Kidney (tissue), 13 donors: ENCODE measurements at regions not wholly inside any gene's neighbourhood (a gene's known extent, or its start where the extent isn't known, plus 50 kb on each side); places are given as distances from the start of the nearest gene placed in this dataset.
A peak's percentile ranks its signal among the peaks of the same experiment; 100 is the strongest.

Experiments
- DNase-seq, 5 donors: peaks; one replicate each; pipeline ENCODE4 v3.0.0-alpha.2; 2013 to 2020
- FAIRE-seq: peaks from 2 replicates; lab custom pipeline; 2012; peaks lifted over from hg19 to GRCh38; lab: Jason Lieb, UNC
- H3K27ac ChIP-seq, 2 donors: one replicate each; pipeline ENCODE4 v1.7.0; 2013; ENCODE audit warnings: low read depth in 2 of 2, low read length in 2 of 2, inconsistent platforms in 1 of 2
- H3K27me3 ChIP-seq: one replicate; pipeline ENCODE4 v1.7.1; 2013; ENCODE audit warnings: low read length, inconsistent platforms; ENCODE audit not compliant: control insufficient read depth, insufficient read depth
- H3K36me3 ChIP-seq, 3 donors: one replicate each; pipeline versions ENCODE4 v1.7.0 to v1.7.1; 2013; ENCODE audit warnings: low read length in 3 of 3, control low read depth in 1 of 3, inconsistent platforms in 1 of 3; ENCODE audit not compliant: insufficient read depth in 3 of 3, control insufficient read depth in 2 of 3
- H3K4me1 ChIP-seq, 3 donors: one replicate each; pipeline versions ENCODE4 v1.7.0 to v1.7.1; 2013; ENCODE audit warnings: low read length in 3 of 3, inconsistent platforms in 1 of 3, low read depth in 1 of 3; ENCODE audit not compliant: control insufficient read depth in 2 of 3, insufficient read depth in 2 of 3
- H3K4me3 ChIP-seq, 3 donors: one replicate each; pipeline versions ENCODE4 v1.7.0 to v1.8.1; 2013; ENCODE audit warnings: low read length in 3 of 3, control low read depth in 1 of 3, inconsistent platforms in 1 of 3
- H3K9ac ChIP-seq, 3 donors: one replicate each; pipeline versions ENCODE4 v1.7.0 to v1.7.1; 2013; ENCODE audit warnings: low read length in 3 of 3, control low read depth in 1 of 3, inconsistent platforms in 1 of 3
- H3K9me3 ChIP-seq, 3 donors: one replicate each; pipeline versions ENCODE4 v1.7.0 to v1.7.1; 2013; ENCODE audit warnings: low read length in 3 of 3, control low read depth in 1 of 3, inconsistent platforms in 1 of 3; ENCODE audit not compliant: control insufficient read depth in 2 of 3, insufficient read depth in 1 of 3
- intact Hi-C: fragments of 100-400 bp; cut with DNase I; formaldehyde crosslinking; loops from one replicate; pipeline ENCODE4 v1.11.1; 2022
- TF ChIP-seq, protein P1 (sequence below): IDR thresholded peaks from 3 replicates; pipeline ENCODE4 v1.5.1; 2012; ENCODE audit warnings: mild to moderate bottlenecking, moderate library complexity, borderline replicate concordance; ENCODE audit not compliant: insufficient read depth; ENCODE audit errors: extremely low read depth
- donor health status: control.
- donor health status: control.
- donor health status: control.
- donor health status: control.
- donor health status: control.
- donor health status: DM: yes; HTN: yes; CAD: no.
- donor health status: Normal renal cell carcinoma (clear cell type).

DNA sequence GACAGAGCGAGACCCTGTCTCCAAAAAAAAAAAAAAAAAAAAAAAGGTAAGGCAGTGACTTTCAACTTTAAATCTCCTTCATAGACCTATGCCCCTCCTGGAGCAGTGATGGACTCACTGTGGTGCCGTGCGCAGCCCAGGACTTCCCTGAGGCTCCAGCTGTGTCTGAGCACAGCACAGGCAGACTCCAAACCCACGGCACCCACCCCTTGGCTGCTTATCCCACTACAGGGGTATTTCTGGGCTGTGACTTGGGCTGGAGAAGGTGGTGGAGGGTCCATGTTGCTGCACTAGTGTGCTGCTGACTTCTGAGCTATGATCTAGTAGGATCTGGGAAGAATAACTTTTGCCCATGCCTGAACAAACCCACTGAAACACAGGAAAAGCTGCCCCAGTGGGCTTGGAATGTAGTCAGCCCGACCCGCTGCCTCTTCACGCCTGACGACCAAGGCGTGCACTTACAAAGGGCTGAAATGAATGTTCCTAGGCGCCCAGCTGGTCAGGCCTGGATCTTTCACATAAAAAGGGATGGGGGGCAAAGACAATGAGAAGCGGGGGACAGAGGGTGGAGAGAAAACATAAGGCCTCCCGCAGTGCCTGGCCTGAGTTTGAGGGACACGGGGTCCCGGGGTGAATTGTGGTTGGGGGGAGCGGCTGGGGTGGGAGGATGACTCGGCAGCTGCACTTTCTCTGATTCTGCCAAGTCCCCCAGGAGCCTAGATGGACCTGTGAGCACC lies 83.0 kb downstream of the IRF8 start:
- Histone ChIP-seq H3K4me1 (peaks cover 0 to under 1% (median 0%) of the 10 kb centered on the region in 3 donors), H3K4me3 (no peak overlapping the region), H3K27me3 (no peaks in the 10 kb centered on the region), H3K36me3 (no peaks in the 10 kb centered on the region), H3K9ac (no peak overlapping the region), H3K9me3 (no peaks in the 10 kb centered on the region), H3K27ac (no peak overlapping the region)
- TF ChIP-seq, protein P1, sequence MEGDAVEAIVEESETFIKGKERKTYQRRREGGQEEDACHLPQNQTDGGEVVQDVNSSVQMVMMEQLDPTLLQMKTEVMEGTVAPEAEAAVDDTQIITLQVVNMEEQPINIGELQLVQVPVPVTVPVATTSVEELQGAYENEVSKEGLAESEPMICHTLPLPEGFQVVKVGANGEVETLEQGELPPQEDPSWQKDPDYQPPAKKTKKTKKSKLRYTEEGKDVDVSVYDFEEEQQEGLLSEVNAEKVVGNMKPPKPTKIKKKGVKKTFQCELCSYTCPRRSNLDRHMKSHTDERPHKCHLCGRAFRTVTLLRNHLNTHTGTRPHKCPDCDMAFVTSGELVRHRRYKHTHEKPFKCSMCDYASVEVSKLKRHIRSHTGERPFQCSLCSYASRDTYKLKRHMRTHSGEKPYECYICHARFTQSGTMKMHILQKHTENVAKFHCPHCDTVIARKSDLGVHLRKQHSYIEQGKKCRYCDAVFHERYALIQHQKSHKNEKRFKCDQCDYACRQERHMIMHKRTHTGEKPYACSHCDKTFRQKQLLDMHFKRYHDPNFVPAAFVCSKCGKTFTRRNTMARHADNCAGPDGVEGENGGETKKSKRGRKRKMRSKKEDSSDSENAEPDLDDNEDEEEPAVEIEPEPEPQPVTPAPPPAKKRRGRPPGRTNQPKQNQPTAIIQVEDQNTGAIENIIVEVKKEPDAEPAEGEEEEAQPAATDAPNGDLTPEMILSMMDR = no peak
- intact Hi-C loops = no loop called here
- no peak for FAIRE-seq
- DNase-seq = peak in 4 of 5 donors; percentile 42 to 58 (median 51)

DNA sequence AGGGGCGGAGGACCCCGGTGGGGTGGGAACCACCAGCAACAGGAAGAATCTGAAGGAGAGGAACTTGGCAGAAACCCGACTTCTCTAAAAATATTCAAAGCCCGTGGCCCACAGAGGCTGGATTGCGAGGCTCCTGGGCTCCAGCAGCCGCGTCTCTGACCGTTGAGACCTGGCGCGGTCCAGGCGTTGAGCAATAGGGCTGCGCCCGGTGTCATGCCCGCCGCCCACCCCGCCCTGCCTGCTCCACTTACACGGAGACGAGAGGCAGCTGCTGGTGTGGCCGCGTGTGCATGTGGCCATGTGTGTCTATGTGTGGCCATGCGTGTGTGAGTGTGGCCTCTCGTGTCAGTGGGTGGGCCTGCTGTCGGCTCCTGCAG lies 83.6 kb downstream of the IRF8 start:
- FAIRE-seq (no peak), DNase-seq (peak in 1 of 5 donors; percentile 82)
- intact Hi-C loops = no loop called here
- Histone ChIP-seq H3K36me3 (no peaks in the 10 kb centered on the region), H3K4me3 (no peak overlapping the region), H3K9ac (no peak overlapping the region), H3K27me3 (no peaks in the 10 kb centered on the region), H3K9me3 (no peaks in the 10 kb centered on the region), H3K4me1 (peaks cover 0 to 5% (median 0%) of the 10 kb centered on the region in 3 donors), H3K27ac (no peak overlapping the region)
- TF ChIP-seq, protein P1 = no peak

DNA sequence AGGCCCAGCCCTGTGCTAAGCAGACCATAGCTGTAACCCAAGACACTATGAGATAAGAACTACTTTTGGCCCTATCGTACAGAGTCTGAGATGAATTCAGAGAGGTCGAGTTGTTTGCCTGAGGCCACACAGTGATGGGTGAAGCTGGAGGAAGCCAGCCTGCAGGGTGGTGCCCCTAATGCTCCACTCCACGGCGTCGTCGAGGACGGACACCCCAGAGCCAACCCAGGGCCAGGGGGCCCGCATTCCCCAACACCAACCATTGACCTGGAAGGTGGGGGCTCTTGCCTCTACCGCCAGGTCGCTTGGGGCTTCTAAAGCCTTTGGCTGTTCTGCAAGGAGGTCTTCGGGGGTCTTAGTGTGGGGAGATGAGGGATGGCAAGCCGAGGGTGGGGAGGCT lies 84.1 kb downstream of the IRF8 start:
- DNase-seq (no peak), FAIRE-seq (no peak)
- H3K27me3 ChIP-seq = no peaks in the 10 kb centered on the region
- peaks cover 0 to 5% (median 0%) of the 10 kb centered on the region in 3 donors for H3K4me1 ChIP-seq
- no peaks in the 10 kb centered on the region for H3K36me3 ChIP-seq
- intact Hi-C loops = no loop called here
- no peaks in the 10 kb centered on the region for H3K9me3 ChIP-seq
- no peak overlapping the region for H3K9ac ChIP-seq
- H3K4me3 ChIP-seq = no peak overlapping the region
- H3K27ac ChIP-seq = no peak overlapping the region
- TF ChIP-seq, protein P1 = no peak
